ENCODE measurements at regions not wholly inside any gene's neighbourhood (a gene's known extent, or its start where the extent isn't known, plus 50 kb on each side); places are given as distances from the start of the nearest gene placed in this dataset.

DNA sequence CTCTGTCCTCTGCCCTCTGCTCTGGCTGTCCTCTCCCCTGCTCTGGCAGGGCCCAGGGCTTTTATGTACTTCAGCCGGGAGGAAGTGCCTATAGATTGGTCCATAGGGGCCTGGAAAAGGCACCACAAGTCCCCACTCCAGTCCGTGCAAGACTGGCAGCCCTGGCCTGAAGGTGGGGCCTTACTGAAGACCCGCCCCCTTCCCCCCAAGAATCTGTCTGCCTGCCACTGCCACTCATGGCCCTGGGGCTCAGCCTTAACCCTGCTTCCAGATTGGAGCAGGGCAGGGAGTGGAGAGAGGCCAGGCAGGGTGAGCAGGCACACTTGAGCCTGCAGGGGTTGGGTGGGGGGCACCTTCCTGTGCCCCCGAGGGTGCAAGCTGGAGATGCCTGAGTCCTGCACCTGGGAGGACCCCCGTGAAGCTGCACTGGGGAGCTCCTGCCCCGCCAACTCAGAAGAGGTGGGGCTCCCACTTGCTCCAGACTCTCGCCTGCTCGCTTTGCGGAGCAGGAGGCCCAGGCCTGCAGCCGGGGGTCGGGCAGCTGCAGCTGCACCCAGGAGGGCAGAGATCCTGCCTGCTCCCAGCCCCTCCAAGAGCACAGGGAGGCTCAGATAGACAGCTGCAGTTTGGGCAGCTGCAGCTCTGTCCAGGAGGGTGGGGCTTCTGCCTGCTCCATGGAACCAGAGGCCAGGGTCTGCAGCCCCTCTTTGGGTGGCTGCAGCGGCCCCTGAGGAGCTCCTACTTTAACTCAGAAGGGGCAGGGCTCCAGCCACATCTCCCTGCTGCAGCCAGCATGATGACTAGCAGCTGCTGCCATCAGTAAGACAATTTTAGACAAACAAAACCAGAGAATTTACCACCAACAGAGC lies 51.0 kb upstream of the SC5D start:
- peak; percentile 53 for DNase-seq (ENCODE audit: low spot score)
